ENCODE measurements at regions not wholly inside any gene's neighbourhood (a gene's known extent, or its start where the extent isn't known, plus 50 kb on each side); places are given as distances from the start of the nearest gene placed in this dataset.
"Not testable (repeated sequence)": the region's sequence is repeated elsewhere in the genome, so short reads cannot be mapped to it uniquely, and the experiment has no call there.

GRCh38 chr4:4937926-4938325 lies 78.5 kb downstream of the MSX1 start:
- Histone ChIP-seq H3K27ac (ENCODE audit: low read length) (no peak overlapping the region), H3K9me3 (ENCODE audit: control insufficient read depth, low read depth, low read length) (no peaks in the 10 kb centered on the region), H3K27me3 (ENCODE audit: control insufficient read depth, insufficient read depth, low read length) (no peaks in the 10 kb centered on the region), H3K4me1 (ENCODE audit: control insufficient read depth, insufficient read depth, low read length) (no peaks in the 10 kb centered on the region), H3K4me3 (ENCODE audit: low read length) (no peak overlapping the region), H3K36me3 (ENCODE audit: control insufficient read depth, insufficient read depth, low read length) (no peaks in the 10 kb centered on the region)
- no CpG with 5 or more reads among the region's 6 CpGs for WGBS (ENCODE audit: insufficient coverage, low lambda C conversion rate)
- no peak for DNase-seq

- DNase-seq: no peak
- no peaks in the 10 kb centered on the region for H3K9me3 ChIP-seq (ENCODE audit: control insufficient read depth, low read depth, low read length)
- WGBS (ENCODE audit: insufficient coverage, low lambda C conversion rate): no CpG with 5 or more reads among the region's 1 CpG
- H3K4me3 ChIP-seq (ENCODE audit: low read length): no peak overlapping the region
- H3K27ac ChIP-seq (ENCODE audit: low read length): no peak overlapping the region
- H3K36me3 ChIP-seq (ENCODE audit: control insufficient read depth, insufficient read depth, low read length): no peaks in the 10 kb centered on the region
- no peaks in the 10 kb centered on the region for H3K4me1 ChIP-seq (ENCODE audit: control insufficient read depth, insufficient read depth, low read length)
- H3K27me3 ChIP-seq (ENCODE audit: control insufficient read depth, insufficient read depth, low read length): no peaks in the 10 kb centered on the region
Observed at GRCh38 chr4:4941751-4942150, 77.5 kb downstream of the CYTL1 start.

GRCh38 chr4:4942658-4943057 lies 76.6 kb downstream of the CYTL1 start:
- no peak overlapping the region for H3K4me3 ChIP-seq (ENCODE audit: low read length)
- no peak for DNase-seq
- H3K4me1 ChIP-seq (ENCODE audit: control insufficient read depth, insufficient read depth, low read length): no peaks in the 10 kb centered on the region
- no peaks in the 10 kb centered on the region for H3K9me3 ChIP-seq (ENCODE audit: control insufficient read depth, low read depth, low read length)
- WGBS (ENCODE audit: insufficient coverage, low lambda C conversion rate): 17% methylated on average over 1 of the region's 3 CpGs
- no peaks in the 10 kb centered on the region for H3K36me3 ChIP-seq (ENCODE audit: control insufficient read depth, insufficient read depth, low read length)
- no peaks in the 10 kb centered on the region for H3K27me3 ChIP-seq (ENCODE audit: control insufficient read depth, insufficient read depth, low read length)
- H3K27ac ChIP-seq (ENCODE audit: low read length): no peak overlapping the region

- no peaks in the 10 kb centered on the region for H3K4me1 ChIP-seq (ENCODE audit: control insufficient read depth, insufficient read depth, low read length)
- no CpG with 5 or more reads among the region's 3 CpGs for WGBS (ENCODE audit: insufficient coverage, low lambda C conversion rate)
- H3K9me3 ChIP-seq (ENCODE audit: control insufficient read depth, low read depth, low read length): no peaks in the 10 kb centered on the region
- no peak overlapping the region for H3K27ac ChIP-seq (ENCODE audit: low read length)
- no peak for DNase-seq
- no peaks in the 10 kb centered on the region for H3K27me3 ChIP-seq (ENCODE audit: control insufficient read depth, insufficient read depth, low read length)
- H3K4me3 ChIP-seq (ENCODE audit: low read length): no peak overlapping the region
- H3K36me3 ChIP-seq (ENCODE audit: control insufficient read depth, insufficient read depth, low read length): no peaks in the 10 kb centered on the region
Observed at GRCh38 chr4:4945021-4945420, 74.2 kb downstream of the CYTL1 start.

GRCh38 chr4:4945829-4946228 lies 73.4 kb downstream of the CYTL1 start:
- WGBS (ENCODE audit: insufficient coverage, low lambda C conversion rate): no CpG with 5 or more reads among the region's 1 CpG
- Histone ChIP-seq H3K27ac (ENCODE audit: low read length) (no peak overlapping the region), H3K9me3 (ENCODE audit: control insufficient read depth, low read depth, low read length) (no peaks in the 10 kb centered on the region), H3K27me3 (ENCODE audit: control insufficient read depth, insufficient read depth, low read length) (no peaks in the 10 kb centered on the region), H3K4me3 (ENCODE audit: low read length) (no peak overlapping the region), H3K36me3 (ENCODE audit: control insufficient read depth, insufficient read depth, low read length) (no peaks in the 10 kb centered on the region), H3K4me1 (ENCODE audit: control insufficient read depth, insufficient read depth, low read length) (no peaks in the 10 kb centered on the region)
- DNase-seq: no peak

GRCh38 chr4:4946416-4946815 lies 72.8 kb downstream of the CYTL1 start:
- H3K4me1 ChIP-seq (ENCODE audit: control insufficient read depth, insufficient read depth, low read length): no peaks in the 10 kb centered on the region
- WGBS (ENCODE audit: insufficient coverage, low lambda C conversion rate): 80% methylated on average over 1 of the region's 6 CpGs
- H3K9me3 ChIP-seq (ENCODE audit: control insufficient read depth, low read depth, low read length): no peaks in the 10 kb centered on the region
- H3K27ac ChIP-seq (ENCODE audit: low read length): no peak overlapping the region
- DNase-seq: no peak
- no peaks in the 10 kb centered on the region for H3K36me3 ChIP-seq (ENCODE audit: control insufficient read depth, insufficient read depth, low read length)
- H3K27me3 ChIP-seq (ENCODE audit: control insufficient read depth, insufficient read depth, low read length): no peaks in the 10 kb centered on the region
- H3K4me3 ChIP-seq (ENCODE audit: low read length): no peak overlapping the region

- Histone ChIP-seq H3K27ac (ENCODE audit: low read length) (no peak overlapping the region), H3K36me3 (ENCODE audit: control insufficient read depth, insufficient read depth, low read length) (no peaks in the 10 kb centered on the region), H3K4me1 (ENCODE audit: control insufficient read depth, insufficient read depth, low read length) (no peaks in the 10 kb centered on the region), H3K27me3 (ENCODE audit: control insufficient read depth, insufficient read depth, low read length) (no peaks in the 10 kb centered on the region), H3K4me3 (ENCODE audit: low read length) (no peak overlapping the region), H3K9me3 (ENCODE audit: control insufficient read depth, low read depth, low read length) (no peaks in the 10 kb centered on the region)
- DNase-seq: no peak
- 100% methylated on average over 1 of the region's 5 CpGs for WGBS (ENCODE audit: insufficient coverage, low lambda C conversion rate)
Observed at GRCh38 chr4:4947721-4948120, 71.5 kb downstream of the CYTL1 start.

GRCh38 chr4:4948370-4948769 lies 70.9 kb downstream of the CYTL1 start:
- Histone ChIP-seq H3K27me3 (ENCODE audit: control insufficient read depth, insufficient read depth, low read length) (no peaks in the 10 kb centered on the region), H3K27ac (ENCODE audit: low read length) (no peak overlapping the region), H3K36me3 (ENCODE audit: control insufficient read depth, insufficient read depth, low read length) (no peaks in the 10 kb centered on the region), H3K9me3 (ENCODE audit: control insufficient read depth, low read depth, low read length) (no peaks in the 10 kb centered on the region), H3K4me3 (ENCODE audit: low read length) (no peak overlapping the region), H3K4me1 (ENCODE audit: control insufficient read depth, insufficient read depth, low read length) (no peaks in the 10 kb centered on the region)
- no CpG with 5 or more reads among the region's 3 CpGs for whole genome bisulfite sequencing (ENCODE audit: insufficient coverage, low lambda C conversion rate)
- no peak for DNase-seq

- WGBS (ENCODE audit: insufficient coverage, low lambda C conversion rate): 73% methylated on average over 3 of the region's 9 CpGs
- no peaks in the 10 kb centered on the region for H3K9me3 ChIP-seq (ENCODE audit: control insufficient read depth, low read depth, low read length)
- no peaks in the 10 kb centered on the region for H3K36me3 ChIP-seq (ENCODE audit: control insufficient read depth, insufficient read depth, low read length)
- no peaks in the 10 kb centered on the region for H3K4me1 ChIP-seq (ENCODE audit: control insufficient read depth, insufficient read depth, low read length)
- H3K27ac ChIP-seq (ENCODE audit: low read length): no peak overlapping the region
- no peak for DNase-seq
- H3K4me3 ChIP-seq (ENCODE audit: low read length): no peak overlapping the region
- no peaks in the 10 kb centered on the region for H3K27me3 ChIP-seq (ENCODE audit: control insufficient read depth, insufficient read depth, low read length)
Observed at GRCh38 chr4:4950561-4951290, 68.5 kb downstream of the CYTL1 start.

- no peaks in the 10 kb centered on the region for H3K9me3 ChIP-seq (ENCODE audit: control insufficient read depth, low read depth, low read length)
- no peak overlapping the region for H3K4me3 ChIP-seq (ENCODE audit: low read length)
- WGBS (ENCODE audit: insufficient coverage, low lambda C conversion rate): 69% methylated on average over 2 of the region's 2 CpGs
- no peaks in the 10 kb centered on the region for H3K36me3 ChIP-seq (ENCODE audit: control insufficient read depth, insufficient read depth, low read length)
- H3K27ac ChIP-seq (ENCODE audit: low read length): no peak overlapping the region
- no peak for DNase-seq
- H3K27me3 ChIP-seq (ENCODE audit: control insufficient read depth, insufficient read depth, low read length): no peaks in the 10 kb centered on the region
- H3K4me1 ChIP-seq (ENCODE audit: control insufficient read depth, insufficient read depth, low read length): no peaks in the 10 kb centered on the region
Observed at GRCh38 chr4:4952273-4952672, 67.0 kb downstream of the CYTL1 start.

- no CpG with 5 or more reads among the region's 29 CpGs for WGBS (ENCODE audit: insufficient coverage, low lambda C conversion rate)
- H3K27me3 ChIP-seq (ENCODE audit: control insufficient read depth, insufficient read depth, low read length); H3K27ac ChIP-seq (ENCODE audit: low read length); DNase-seq; H3K4me3 ChIP-seq (ENCODE audit: low read length); H3K36me3 ChIP-seq (ENCODE audit: control insufficient read depth, insufficient read depth, low read length); H3K9me3 ChIP-seq (ENCODE audit: control insufficient read depth, low read depth, low read length); H3K4me1 ChIP-seq (ENCODE audit: control insufficient read depth, insufficient read depth, low read length): not testable (repeated sequence)
Observed at GRCh38 chr4:4959344-4960074, 59.7 kb downstream of the CYTL1 start.

All from large intestine (tissue), 3 donors.